ENCODE measurements at regions not wholly inside any gene's neighbourhood (a gene's known extent, or its start where the extent isn't known, plus 50 kb on each side); places are given as distances from the start of the nearest gene placed in this dataset.
"Not testable (repeated sequence)": the region's sequence is repeated elsewhere in the genome, so short reads cannot be mapped to it uniquely, and the experiment has no call there.

DNA sequence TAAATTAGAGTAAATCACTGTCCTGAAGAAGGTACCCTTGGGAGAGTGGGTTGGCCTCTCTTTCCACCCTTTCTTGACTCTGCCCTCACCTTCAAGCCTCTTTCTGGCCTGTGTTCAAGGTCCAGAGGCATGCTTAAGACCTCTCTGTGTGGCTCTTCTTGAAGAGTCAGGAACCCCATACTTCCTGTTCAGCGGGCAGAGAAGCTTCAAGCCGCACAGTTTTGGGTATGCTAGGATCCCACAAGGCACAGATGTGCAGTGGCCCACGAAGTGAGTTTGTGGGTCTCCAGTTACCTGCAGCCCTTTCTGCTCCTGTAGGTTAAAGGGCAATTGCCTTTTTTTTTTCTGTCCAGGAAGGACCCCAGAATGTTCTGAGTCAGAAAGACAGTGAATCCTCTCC is 113.7 kb downstream of the PPIAL4A start:
- not testable (repeated sequence) for TF ChIP-seq POLR2A (IDR thresholded peaks at IDR 0.05; ENCODE audit: insufficient read depth in 1 of 2, low read depth in 2 of 2, low read length in 2 of 2); CAMTA2 (CRISPR knock-in tag; IDR thresholded peaks at IDR 0.05; ENCODE audit: borderline replicate concordance); NR2F6 (IDR thresholded peaks at IDR 0.05); NR2F6 (CRISPR knock-in tag; IDR thresholded peaks at IDR 0.05); ZNF207 (IDR thresholded peaks at IDR 0.05; ENCODE audit: borderline replicate concordance); SETDB1 (CRISPR knock-in tag; IDR thresholded peaks at IDR 0.05; ENCODE audit: borderline replicate concordance); ZNF780A (CRISPR knock-in tag; IDR thresholded peaks at IDR 0.05); ZBTB21 (CRISPR knock-in tag; IDR thresholded peaks at IDR 0.05); CEBPB (IDR thresholded peaks at IDR 0.05; ENCODE audit: borderline replicate concordance, low read depth, low read length)

Measured in HepG2 (cell line).